GM21515 (cell line): ENCODE measurements at regions not wholly inside any gene's neighbourhood (a gene's known extent, or its start where the extent isn't known, plus 50 kb on each side); places are given as distances from the start of the nearest gene placed in this dataset.

ENCODE experiments used
- ATAC-seq: cut with Tn5 transposase; IDR thresholded peaks from one replicate; pipeline ENCODE4 v1.9.1; 2021; ENCODE audit not compliant: unreplicated experiment

DNA sequence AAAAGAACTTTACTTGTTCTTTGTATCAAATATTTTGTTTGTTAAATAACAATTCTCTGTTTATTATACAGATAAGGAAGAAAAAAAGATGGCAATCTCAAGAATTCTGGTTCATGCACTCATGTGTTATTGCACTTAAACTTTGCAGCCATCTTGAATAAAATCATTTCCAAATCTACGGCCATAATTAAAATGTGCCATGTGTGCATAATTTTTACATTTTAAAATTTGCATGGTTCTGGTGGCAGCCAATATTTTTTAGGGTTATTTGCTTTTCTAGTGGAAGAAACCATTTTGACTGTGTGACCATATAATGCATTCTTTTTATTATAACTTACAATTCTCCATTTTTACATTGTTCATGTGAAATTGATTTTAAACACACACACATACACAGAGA, 1518.1 kb upstream of the ZEB2 start:
- ATAC-seq: no peak

DNA sequence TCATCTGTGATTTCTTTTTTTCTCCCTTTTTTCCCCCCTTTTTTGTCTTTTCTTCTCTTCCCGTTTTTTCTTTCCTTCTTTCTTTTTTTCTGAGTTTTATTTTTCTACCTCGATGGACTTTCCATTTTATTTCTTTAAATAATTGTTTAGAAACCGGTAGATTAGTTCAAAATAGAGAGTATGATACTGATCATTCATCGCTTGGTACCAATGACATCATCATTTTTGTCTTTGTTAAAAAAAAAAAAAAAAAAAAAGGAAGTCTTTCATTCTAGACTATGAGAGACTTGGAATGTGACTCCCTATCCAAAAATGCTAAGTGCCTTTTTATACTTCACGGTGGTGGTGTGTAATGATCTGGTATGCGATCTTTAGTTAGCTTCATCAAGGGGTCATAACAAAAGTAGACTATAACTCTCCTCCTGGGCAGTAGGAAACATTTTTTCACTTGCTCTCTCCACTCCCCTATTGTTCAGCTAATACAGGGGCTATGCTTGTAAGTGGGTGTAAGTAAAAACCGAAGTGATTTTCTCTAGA, 1517.5 kb upstream of the ZEB2 start:
- ATAC-seq: no peak

DNA sequence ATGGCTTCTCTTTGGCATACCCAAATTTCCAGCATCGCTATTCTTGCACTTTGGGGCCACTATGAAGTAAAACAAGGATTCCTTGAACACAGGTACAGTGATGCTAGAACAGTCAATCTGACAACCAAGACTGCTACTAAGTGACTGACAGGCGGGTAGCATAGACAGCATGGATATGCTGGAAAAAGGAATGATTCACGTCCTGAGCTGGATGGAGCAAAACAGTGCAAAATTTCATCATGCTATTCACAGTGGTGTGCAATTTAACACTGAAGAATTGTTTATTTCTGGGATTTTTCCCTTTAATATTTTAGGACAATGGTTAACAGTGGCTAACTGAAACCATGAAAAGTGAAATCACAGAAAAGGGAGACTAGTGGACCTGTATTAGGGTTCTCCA, 1511.2 kb upstream of the ZEB2 start:
- ATAC-seq: no peak

DNA sequence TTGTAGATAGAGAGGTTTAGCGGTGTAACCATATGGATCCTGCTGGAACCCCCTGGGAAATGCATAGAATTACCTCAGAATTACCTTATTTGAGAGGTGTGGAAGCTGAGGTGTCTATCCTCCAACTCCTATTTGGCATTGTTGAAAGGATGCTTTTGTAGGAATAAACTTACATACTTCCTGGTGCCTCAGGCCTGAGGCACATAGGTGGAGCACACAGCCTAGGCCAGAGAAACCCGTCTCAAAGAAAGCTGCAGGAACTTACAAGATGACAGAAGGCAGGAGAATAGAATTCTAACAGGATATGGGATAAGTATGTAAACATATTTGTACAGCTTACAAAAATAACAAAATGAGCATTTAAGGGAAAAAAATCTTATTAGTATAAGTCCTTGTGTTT, 1507.2 kb upstream of the ZEB2 start:
- ATAC-seq: no peak

DNA sequence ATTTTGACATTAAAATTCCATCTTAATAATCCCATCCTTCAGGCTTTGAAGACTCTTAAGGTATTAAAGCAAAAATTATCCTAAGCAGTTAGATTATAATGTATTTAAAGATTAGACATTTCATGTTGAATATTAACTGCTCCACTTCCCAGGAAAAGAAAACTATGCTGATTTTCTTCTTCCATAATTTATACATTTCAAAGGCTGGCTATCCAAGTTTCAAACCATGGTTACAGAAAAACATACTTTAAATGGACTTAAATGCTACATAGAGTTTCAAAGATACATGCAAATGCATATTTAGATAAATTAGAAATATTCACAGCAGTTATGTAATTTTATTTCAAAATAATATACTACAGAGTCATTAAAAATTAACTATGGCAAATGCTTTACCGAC, 1505.6 kb upstream of the ZEB2 start:
- ATAC-seq: no peak

DNA sequence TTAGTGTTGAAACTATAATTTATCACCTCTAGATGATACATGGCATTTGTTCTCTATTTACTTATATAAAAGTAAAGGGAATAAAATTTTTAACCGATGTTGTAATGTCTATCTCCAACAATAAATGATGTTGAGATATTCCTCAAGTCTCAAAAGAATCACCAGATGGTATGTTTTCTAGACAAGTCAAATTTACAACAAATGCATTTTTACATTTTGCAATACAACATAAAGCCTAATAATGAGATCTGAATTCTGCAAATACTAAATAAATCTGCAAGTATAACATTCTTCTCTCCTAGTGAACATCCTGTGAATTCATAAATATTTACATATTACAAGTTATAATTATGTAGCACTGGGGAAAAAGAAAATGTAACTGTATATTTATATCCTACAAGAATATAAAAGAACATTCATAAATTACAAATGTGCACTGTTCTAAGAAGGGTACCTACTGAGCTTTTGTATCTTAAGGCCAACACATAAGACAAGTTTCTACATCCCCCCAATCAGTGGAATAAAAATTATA, 1504.4 kb upstream of the ZEB2 start:
- no peak for ATAC-seq

DNA sequence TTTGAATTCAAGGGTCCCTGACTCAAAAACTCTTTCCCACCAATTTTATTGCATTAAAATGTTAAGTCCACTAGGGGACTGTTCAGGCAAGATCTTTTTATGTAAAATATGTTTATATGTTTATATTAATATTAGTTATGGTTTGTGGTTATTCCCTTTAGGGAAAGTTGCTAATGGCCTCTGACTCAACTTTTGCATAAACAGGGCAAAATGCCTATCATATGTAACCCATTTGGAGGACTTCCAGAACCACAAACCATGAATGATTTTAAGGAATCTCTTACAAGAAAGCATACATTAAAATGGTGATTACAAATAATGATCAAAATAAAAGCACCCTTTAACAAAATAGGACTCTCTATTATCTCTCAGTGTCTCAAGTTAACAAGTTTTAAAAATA, 1484.5 kb upstream of the ZEB2 start:
- no peak for ATAC-seq

DNA sequence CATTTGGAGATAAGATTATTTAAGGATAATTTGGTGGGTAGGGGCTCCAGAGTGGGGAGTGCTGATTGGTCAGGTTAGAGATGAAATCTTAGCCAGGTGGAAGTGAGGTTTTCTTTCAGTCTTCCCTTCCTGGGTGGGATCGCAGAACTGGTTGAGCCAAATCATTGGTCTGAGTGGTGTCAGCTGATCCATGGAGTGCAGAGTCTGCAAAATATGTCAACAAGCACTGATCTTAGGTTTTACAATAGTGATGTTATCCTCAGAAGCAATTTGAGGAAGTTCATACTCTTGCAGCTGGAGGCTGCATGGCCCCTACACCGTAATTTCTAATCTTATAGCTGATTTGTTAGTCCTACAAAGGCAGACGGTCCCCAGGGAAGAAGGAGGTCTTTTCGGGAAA, 1483.4 kb upstream of the ZEB2 start:
- no peak for ATAC-seq

DNA sequence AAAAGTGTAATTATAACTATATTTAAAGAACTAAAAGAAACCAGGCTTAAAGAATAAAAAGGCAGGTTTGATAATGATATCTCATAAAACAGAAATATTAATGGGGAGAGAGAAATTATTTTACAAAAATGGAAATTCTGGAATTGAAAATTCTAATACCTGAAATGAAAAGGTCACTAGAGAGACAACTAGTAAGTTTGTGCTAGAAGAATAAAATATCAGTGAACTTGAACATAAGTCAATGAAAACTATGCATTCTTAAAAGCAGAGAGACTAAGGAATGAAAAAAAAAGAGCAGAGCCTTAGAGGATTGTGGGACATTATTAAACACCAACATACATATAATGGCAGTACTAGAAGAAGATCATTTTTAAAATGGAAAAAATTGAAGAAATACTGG, 1475.0 kb upstream of the ZEB2 start:
- ATAC-seq: no peak

DNA sequence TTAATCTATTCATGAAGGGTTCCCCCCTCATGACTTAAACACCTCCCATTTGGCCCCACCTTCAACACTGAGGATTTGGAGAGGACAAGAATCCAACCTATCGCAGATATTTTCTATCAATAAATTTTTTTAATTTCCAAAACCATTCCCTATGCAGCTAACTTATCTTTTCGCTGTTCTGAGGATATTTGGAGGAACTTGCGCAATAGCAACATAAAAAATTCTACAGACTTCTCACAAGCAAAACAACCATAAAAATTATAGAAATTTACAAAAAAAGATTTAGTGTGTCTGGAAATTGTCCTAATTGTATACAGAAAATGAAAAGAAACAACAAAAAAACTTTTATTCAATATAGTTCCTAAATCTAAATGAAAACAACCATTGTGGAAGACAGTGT, 1472.7 kb upstream of the ZEB2 start:
- ATAC-seq: no peak

DNA sequence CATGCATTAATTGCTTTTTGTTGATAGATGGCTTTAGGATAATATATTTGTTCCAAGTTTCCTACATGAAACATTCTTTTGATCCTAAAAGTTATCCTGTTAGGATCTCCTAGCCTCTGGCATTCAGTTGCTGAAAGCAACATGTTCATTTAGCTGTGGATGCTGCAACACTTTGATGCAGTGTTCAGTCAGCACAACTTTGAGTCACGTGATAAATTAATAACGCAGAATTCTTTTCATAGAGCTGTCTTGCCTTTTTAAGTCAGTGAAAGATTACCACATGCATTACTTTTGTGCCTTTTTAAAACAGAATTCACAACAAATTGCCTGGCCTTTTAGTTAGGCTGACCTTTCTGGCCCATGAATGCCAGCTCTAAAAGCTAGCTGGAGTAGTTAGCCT, 1467.9 kb upstream of the ZEB2 start:
- ATAC-seq: no peak

DNA sequence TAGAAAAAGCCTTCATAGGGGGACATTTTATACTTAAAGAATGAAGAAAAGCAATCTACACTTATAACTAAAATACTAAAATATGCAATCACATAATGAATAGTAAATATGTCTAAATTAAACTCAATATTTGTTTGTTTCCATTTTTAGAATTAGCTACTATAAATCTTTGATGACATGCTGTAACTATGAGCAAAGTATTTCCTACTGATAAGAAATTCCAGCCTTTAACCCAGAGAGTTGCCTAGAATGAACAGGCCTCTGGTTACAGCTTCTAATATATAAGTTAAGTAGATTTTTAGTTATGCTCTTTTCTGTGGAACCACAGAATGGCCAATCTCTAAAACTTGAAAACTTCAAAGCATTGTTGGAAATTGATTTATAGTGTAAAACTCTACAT, 1465.6 kb upstream of the ZEB2 start:
- no peak for ATAC-seq

DNA sequence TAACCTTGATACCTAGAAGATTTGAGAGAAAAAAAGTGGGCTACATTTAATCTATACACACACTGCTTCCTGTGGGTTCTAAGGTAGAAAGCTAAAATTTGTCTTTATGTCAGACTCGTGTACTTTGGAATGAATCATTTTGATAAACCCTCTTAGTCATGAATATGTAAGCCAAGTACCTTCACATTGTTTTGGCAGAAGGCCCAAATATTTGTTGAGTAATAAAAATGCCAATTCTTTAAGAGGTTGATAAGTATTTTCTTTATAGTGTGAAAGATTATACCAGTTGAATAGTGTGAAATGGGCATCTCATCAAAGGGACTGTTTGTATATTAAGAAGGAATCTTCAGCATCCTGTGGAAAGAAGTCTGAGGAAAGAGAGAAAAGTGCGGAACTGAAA, 1464.7 kb upstream of the ZEB2 start:
- no peak for ATAC-seq

DNA sequence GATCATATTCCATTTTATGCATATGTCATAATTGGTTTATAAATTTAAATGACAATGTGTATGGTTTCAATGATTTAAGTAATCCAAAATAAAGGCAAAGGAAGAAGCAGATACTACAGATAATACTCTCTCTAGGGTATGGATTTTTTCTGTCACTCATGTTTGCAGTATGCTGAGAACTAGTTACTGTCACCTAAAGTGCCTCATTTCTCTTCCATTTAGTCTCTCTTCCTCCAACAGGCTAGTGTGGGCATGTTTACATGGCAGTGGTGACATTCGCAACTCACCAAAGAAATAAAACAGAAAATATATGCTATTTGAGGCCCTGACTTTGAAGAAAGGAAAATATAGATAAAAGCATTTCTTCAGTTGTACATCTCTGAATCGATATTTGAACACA, 1460.4 kb upstream of the ZEB2 start:
- no peak for ATAC-seq

DNA sequence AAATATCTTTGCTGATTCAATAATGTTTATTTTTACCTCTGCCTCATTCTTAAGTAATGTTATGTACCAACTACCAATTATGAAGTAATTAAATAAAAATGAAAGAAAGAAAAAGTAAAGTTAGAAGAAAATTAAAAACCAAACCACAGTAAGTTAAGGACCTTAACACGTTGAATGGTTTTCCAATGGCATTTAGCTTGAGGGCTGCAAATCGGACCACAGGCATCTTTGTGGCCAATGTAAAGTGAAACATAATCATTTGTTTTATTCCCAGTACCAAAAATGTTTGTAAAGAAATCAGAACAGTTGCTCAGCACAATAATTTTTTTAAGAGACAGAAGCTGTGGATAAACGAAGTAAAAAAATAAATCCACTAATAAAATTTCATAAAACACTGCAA, 1455.5 kb upstream of the ZEB2 start:
- ATAC-seq: no peak

DNA sequence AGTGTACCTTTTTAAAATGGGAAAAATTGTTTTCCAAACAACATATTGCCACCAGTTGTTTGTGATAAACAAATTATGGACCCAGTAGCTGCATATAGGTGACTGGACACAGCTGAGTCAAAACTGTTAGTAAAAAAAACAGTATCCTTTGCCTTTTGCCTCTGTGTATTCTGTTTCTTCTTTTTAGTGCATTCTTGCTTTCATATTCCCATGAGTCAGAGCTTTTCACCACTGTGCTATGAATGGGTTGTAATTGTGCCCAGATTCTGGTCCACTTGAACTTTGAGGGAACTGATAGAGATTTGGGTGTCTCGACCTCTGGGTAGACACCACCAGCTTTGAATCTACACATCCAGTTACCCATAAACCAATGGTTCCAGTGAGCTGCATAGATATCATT, 1441.9 kb upstream of the ZEB2 start:
- ATAC-seq: no peak

DNA sequence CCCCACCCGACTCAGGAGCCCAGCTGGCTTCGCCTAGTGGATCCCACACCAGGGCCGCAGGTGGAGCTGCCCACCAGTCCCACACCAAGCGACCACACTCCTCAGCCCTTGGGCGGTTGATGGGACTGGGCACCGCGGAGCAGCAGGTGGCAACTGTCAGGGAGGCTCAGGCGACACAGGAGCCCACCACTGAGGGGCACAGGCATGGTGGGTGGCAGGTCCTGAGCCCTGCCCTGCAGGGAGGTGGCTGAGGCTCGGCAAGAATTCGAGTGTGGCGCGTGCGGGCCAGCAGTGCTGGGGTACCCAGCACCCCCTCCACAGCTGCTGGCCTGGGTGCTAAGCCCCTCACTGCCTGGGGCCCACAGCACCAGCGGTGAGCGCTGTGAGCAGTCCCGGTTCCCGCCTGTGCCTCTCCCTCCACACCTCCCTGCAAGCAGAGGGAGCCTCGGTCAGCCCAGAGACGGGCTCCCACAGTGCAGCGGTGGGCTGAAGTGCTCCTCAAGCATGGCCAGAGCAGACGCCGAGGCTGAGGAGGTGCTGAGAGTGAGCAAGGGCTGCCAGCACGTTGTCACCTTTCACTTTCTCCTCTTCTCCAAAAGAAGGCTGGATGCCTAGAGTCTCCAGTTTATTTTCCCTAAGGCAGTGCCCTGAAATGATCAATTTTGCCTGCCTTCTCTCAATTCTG, 1440.7 kb upstream of the ZEB2 start:
- ATAC-seq: no peak

DNA sequence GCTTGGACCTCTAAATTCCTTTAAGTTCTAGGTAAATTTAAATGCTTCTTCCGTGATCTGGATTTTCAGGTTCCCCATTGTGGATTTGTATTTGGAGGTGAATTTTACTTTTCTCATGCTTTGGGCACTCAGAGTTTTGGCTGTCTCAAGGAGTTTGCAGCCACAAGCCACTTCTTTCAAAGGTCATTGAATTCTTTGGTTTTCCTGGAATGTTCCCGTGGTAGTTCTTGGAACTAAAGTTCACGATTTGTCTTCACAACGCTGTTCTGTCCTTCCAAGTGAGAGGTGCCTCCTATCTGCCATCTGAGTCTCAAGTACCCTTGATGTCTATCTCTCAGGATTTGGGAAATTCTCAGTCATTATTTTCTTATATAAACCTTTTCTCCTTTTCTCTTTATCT, 1438.7 kb upstream of the ZEB2 start:
- no peak for ATAC-seq

DNA sequence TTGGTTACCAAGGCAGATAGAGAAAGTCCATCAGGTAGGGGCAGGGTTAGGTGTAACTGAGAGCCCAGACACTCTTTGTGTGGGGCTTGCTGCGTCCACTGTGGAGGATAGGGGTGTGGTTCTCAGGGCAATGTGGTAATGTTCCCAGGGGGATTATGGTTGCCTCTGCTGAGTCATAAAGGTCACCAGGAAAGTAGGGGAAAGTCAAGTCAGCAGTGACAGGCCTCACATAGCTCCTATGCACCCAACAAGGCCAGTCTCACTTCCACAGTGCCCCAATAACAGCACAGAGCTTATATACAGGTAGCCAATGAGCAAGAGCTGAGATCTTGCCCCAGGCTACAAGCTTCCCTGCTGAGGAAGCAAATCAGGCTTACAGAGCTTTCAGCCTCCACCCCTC, 1438.0 kb upstream of the ZEB2 start:
- no peak for ATAC-seq

DNA sequence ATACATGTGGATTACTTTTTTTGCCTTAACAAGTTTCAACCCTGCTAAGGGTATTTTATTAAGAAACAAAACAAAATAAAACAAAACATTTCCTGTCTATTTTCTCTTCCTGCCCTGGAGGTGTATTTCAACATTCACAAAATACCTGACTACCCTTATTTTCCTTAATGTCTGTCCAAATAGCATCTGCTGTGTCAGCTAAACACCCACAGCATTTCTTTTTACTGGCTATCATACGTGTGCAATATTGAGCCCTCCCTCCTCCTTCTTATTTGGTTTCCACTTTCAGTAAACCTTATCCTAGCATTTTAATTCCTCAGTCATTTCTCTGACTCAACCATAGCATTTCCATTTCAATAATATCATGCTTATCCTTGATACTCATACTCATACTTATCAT, 1420.0 kb upstream of the ZEB2 start:
- no peak for ATAC-seq

DNA sequence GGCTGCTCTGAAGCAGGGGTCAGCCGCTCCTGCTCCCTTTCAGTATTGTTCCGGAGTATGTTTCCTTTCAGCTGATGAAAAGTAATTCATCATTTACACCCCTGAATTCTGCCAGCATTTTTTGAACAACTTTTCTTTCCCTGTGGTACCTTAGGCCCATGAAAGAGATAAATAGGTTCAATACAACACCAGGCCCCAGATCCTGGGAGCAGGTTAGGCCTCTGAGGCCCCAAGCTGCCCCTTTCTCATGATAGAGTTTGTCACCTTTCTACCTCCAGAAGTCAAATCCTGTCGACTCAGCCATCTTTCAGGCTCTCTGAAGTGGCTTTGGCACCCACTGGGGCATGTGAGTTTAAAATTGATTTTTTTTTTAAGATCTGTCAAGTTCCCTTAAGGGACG, 1415.1 kb upstream of the ZEB2 start:
- ATAC-seq: no peak

DNA sequence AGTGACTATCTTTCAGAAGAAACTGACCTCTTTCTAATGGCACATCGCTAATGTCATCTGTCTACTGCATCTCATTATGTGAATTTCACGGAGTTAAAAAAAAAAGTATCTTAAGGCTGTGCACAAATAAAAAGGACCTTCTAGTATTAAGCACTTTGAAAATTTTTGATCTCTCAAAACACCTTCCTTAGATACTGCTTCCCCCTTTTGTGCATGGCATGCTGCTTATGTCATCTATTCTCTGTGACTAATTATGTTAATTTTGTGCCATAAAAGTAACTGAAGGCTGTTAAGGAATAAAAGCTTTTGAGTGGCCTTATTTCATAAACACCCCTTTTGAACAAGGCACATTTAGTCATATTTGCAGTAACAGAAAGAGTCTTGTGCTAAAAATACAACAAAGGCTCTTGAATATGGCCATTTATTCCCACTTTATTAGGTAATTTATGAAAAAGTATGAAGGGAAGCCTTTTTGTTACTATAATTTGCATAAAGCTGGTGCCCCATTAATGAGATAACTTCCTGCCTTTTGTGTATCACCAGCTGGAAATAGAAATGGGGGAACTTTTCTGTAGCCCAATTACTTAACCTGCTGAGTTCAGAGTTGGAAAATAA, 1412.0 kb upstream of the ZEB2 start:
- ATAC-seq: no peak

DNA sequence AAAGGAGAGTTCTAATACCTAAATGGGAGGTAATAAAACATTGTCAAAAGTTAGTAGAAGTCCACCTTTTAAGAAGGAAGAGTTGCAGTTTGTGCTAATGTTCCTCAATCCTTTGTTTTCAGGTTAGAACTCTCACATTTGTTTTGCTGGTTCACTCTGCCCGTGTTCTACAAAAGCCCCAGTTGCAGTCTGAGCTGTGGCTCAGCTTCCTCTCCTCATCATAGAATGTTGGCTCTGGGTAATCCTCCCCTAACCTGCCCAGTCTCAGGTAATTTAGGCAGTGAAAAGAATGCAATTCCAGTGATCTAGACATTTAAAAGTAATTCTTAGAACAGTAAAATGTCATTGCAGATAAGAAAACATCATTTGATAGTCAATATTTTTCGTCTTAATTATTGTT, 1410.4 kb upstream of the ZEB2 start:
- no peak for ATAC-seq
